ENCODE measurements at regions not wholly inside any gene's neighbourhood (a gene's known extent, or its start where the extent isn't known, plus 50 kb on each side); places are given as distances from the start of the nearest gene placed in this dataset.

GRCh38 chr5:128613128-128613527 lies 75.1 kb upstream of the FBN2 start:
- H3K27me3 ChIP-seq (ENCODE audit: insufficient read depth, low read length, poor library complexity), result no peaks in the 10 kb centered on the region
- H3K36me3 ChIP-seq (ENCODE audit: insufficient read depth, low read length), result no peaks in the 10 kb centered on the region
- H4K20me1 ChIP-seq (ENCODE audit: insufficient read depth, low read length), result no peaks in the 10 kb centered on the region
- H3K4me2 ChIP-seq (ENCODE audit: insufficient read depth, low read length), result no peak overlapping the region
- no peak overlapping the region for H3K9ac ChIP-seq (ENCODE audit: low read depth, low read length)
- H3K79me2 ChIP-seq (ENCODE audit: insufficient read depth, low read length), result no peaks in the 10 kb centered on the region
- H2AFZ ChIP-seq (ENCODE audit: low read depth, low read length), result no peak overlapping the region
- no peak for DNase-seq
- no peaks in the 10 kb centered on the region for H3K4me1 ChIP-seq (ENCODE audit: insufficient read depth, low read length)
- no peak for TF ChIP-seq EZH2 (IDR thresholded peaks at IDR 0.05; ENCODE audit: borderline replicate concordance, low read depth, low read length, severe bottlenecking)
- TF ChIP-seq, protein P1, sequence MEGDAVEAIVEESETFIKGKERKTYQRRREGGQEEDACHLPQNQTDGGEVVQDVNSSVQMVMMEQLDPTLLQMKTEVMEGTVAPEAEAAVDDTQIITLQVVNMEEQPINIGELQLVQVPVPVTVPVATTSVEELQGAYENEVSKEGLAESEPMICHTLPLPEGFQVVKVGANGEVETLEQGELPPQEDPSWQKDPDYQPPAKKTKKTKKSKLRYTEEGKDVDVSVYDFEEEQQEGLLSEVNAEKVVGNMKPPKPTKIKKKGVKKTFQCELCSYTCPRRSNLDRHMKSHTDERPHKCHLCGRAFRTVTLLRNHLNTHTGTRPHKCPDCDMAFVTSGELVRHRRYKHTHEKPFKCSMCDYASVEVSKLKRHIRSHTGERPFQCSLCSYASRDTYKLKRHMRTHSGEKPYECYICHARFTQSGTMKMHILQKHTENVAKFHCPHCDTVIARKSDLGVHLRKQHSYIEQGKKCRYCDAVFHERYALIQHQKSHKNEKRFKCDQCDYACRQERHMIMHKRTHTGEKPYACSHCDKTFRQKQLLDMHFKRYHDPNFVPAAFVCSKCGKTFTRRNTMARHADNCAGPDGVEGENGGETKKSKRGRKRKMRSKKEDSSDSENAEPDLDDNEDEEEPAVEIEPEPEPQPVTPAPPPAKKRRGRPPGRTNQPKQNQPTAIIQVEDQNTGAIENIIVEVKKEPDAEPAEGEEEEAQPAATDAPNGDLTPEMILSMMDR (IDR thresholded peaks at IDR 0.05; ENCODE audit: borderline replicate concordance, extremely low read depth, low read length, poor library complexity, severe bottlenecking), result no peak
- no peak overlapping the region for H3K4me3 ChIP-seq (ENCODE audit: low read depth in 1 of 2, low read length in 2 of 2)
- H3K9me3 ChIP-seq (ENCODE audit: insufficient read depth, low read length, severe bottlenecking), result no peaks in the 10 kb centered on the region
- no peak for ATAC-seq (ENCODE audit: insufficient read depth, low read depth)
- H3K27ac ChIP-seq (ENCODE audit: low read length), result no peak overlapping the region

- ATAC-seq (ENCODE audit: insufficient read depth, low read depth), result no peak
- H3K9me3 ChIP-seq (ENCODE audit: insufficient read depth, low read length, severe bottlenecking), result no peaks in the 10 kb centered on the region
- no peaks in the 10 kb centered on the region for H3K4me1 ChIP-seq (ENCODE audit: insufficient read depth, low read length)
- no peak overlapping the region for H2AFZ ChIP-seq (ENCODE audit: low read depth, low read length)
- H3K4me3 ChIP-seq (ENCODE audit: low read depth in 1 of 2, low read length in 2 of 2), result no peak overlapping the region
- TF ChIP-seq EZH2 (IDR thresholded peaks at IDR 0.05; ENCODE audit: borderline replicate concordance, low read depth, low read length, severe bottlenecking), result no peak
- TF ChIP-seq, protein P1 (IDR thresholded peaks at IDR 0.05; ENCODE audit: borderline replicate concordance, extremely low read depth, low read length, poor library complexity, severe bottlenecking), result no peak
- H4K20me1 ChIP-seq (ENCODE audit: insufficient read depth, low read length), result no peaks in the 10 kb centered on the region
- H3K79me2 ChIP-seq (ENCODE audit: insufficient read depth, low read length), result no peaks in the 10 kb centered on the region
- no peaks in the 10 kb centered on the region for H3K27me3 ChIP-seq (ENCODE audit: insufficient read depth, low read length, poor library complexity)
- H3K9ac ChIP-seq (ENCODE audit: low read depth, low read length), result no peak overlapping the region
- no peak overlapping the region for H3K4me2 ChIP-seq (ENCODE audit: insufficient read depth, low read length)
- H3K27ac ChIP-seq (ENCODE audit: low read length), result no peak overlapping the region
- no peak for DNase-seq
- no peaks in the 10 kb centered on the region for H3K36me3 ChIP-seq (ENCODE audit: insufficient read depth, low read length)
Measured at GRCh38 chr5:128613766-128614165, 75.7 kb upstream of the FBN2 start.

DNA sequence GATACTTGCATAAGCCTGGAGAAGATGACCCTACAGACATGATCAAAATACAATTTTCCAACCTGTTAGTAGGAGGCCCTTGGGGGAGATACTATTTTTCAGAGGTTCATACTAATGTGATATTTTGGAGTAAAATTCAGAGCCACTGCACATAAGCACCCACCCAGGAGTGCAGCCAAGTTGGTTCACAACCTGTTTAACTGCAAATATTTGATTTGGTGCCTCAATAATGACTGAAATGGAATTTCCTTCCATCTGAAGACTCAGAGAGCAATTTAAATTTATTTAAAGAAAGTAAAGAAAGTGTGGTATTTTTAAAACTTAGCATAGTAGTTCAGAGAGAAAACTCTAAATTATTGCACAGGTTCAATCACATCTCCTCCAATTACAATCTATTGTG lies 77.5 kb upstream of the FBN2 start:
- no peak overlapping the region for H3K9ac ChIP-seq (ENCODE audit: low read depth, low read length)
- H3K4me1 ChIP-seq (ENCODE audit: insufficient read depth, low read length), result no peaks in the 10 kb centered on the region
- no peak overlapping the region for H3K4me3 ChIP-seq (ENCODE audit: low read depth in 1 of 2, low read length in 2 of 2)
- no peak overlapping the region for H3K4me2 ChIP-seq (ENCODE audit: insufficient read depth, low read length)
- TF ChIP-seq EZH2 (IDR thresholded peaks at IDR 0.05; ENCODE audit: borderline replicate concordance, low read depth, low read length, severe bottlenecking), result no peak
- TF ChIP-seq, protein P1 (IDR thresholded peaks at IDR 0.05; ENCODE audit: borderline replicate concordance, extremely low read depth, low read length, poor library complexity, severe bottlenecking), result no peak
- no peaks in the 10 kb centered on the region for H3K79me2 ChIP-seq (ENCODE audit: insufficient read depth, low read length)
- H3K9me3 ChIP-seq (ENCODE audit: insufficient read depth, low read length, severe bottlenecking), result no peaks in the 10 kb centered on the region
- ATAC-seq (ENCODE audit: insufficient read depth, low read depth) (no peak), DNase-seq (no peak)
- H3K36me3 ChIP-seq (ENCODE audit: insufficient read depth, low read length), result no peaks in the 10 kb centered on the region
- no peak overlapping the region for H3K27ac ChIP-seq (ENCODE audit: low read length)
- no peaks in the 10 kb centered on the region for H4K20me1 ChIP-seq (ENCODE audit: insufficient read depth, low read length)
- no peaks in the 10 kb centered on the region for H3K27me3 ChIP-seq (ENCODE audit: insufficient read depth, low read length, poor library complexity)
- H2AFZ ChIP-seq (ENCODE audit: low read depth, low read length), result no peak overlapping the region

GRCh38 chr5:128626536-128627090 lies 88.6 kb upstream of the FBN2 start:
- DNase-seq (no peak), ATAC-seq (ENCODE audit: insufficient read depth, low read depth) (no peak)

More at GRCh38 chr5:128626536-128627090, 88.6 kb upstream of the FBN2 start:
- Histone ChIP-seq H3K4me1 (ENCODE audit: insufficient read depth, low read length) (no peaks in the 10 kb centered on the region), H4K20me1 (ENCODE audit: insufficient read depth, low read length) (no peaks in the 10 kb centered on the region), H3K4me2 (ENCODE audit: insufficient read depth, low read length) (no peak overlapping the region), H3K9ac (ENCODE audit: low read depth, low read length) (no peak overlapping the region), H3K27me3 (ENCODE audit: insufficient read depth, low read length, poor library complexity) (no peaks in the 10 kb centered on the region), H2AFZ (ENCODE audit: low read depth, low read length) (no peak overlapping the region), H3K79me2 (ENCODE audit: insufficient read depth, low read length) (no peaks in the 10 kb centered on the region), H3K4me3 (ENCODE audit: low read depth in 1 of 2, low read length in 2 of 2) (no peak overlapping the region), H3K36me3 (ENCODE audit: insufficient read depth, low read length) (no peaks in the 10 kb centered on the region), H3K9me3 (ENCODE audit: insufficient read depth, low read length, severe bottlenecking) (no peaks in the 10 kb centered on the region), H3K27ac (ENCODE audit: low read length) (no peak overlapping the region)
- TF ChIP-seq, protein P1 (IDR thresholded peaks at IDR 0.05; ENCODE audit: borderline replicate concordance, extremely low read depth, low read length, poor library complexity, severe bottlenecking), result no peak
- TF ChIP-seq EZH2 (IDR thresholded peaks at IDR 0.05; ENCODE audit: borderline replicate concordance, low read depth, low read length, severe bottlenecking), result no peak
